ENCODE measurements at regions not wholly inside any gene's neighbourhood (a gene's known extent, or its start where the extent isn't known, plus 50 kb on each side); places are given as distances from the start of the nearest gene placed in this dataset.

DNA sequence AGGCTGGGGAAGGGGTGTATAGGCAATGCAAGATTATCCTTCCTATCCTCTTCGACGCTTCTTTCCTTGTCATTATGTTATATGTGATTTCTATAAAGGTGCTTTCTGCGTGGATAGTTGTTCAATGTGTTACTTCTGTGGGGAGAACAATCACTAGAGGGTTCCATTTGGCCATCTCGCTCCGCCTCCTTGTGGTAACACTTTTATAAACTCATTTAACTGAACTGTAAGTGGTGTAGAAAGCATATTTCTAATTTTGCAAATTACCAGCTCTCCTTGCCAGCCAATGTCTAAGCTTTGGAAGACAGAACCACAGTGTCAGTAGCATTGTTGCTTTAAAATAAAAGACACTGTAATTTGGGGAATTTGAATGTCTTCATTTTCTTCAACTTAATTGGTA, 1093.7 kb upstream of the MIR17HG start:
- Histone ChIP-seq H3K4me3 (no peak overlapping the region), H2AFZ (ENCODE audit: low read depth, low read length) (no peak overlapping the region), H4K20me1 (replicated peaks; ENCODE audit: control insufficient read depth, insufficient read depth, low read length) (no peaks in the 10 kb centered on the region), H3K27me3 (ENCODE audit: control insufficient read depth in 2 of 2, insufficient read depth in 2 of 2, low read length in 2 of 2) (no peaks in the 10 kb centered on the region), H3K36me3 (ENCODE audit: control insufficient read depth, insufficient read depth, low read length) (no peaks in the 10 kb centered on the region), H3K9me3 (replicated peaks; ENCODE audit: control insufficient read depth, insufficient read depth, low read depth, low read length) (peaks cover 2% of the 10 kb centered on the region; the same call in 1 of the 2 replicates), H3K9ac (ENCODE audit: insufficient read depth in 1 of 2, low read depth in 2 of 2, low read length in 2 of 2) (no peak overlapping the region), H3K27ac (ENCODE audit: extremely low read depth, low read depth, low read length) (no peak overlapping the region), H3K4me2 (ENCODE audit: insufficient read depth, low read length) (no peak overlapping the region), H3K9me1 (ENCODE audit: control insufficient read depth, insufficient read depth, low read length) (no peaks in the 10 kb centered on the region), H3K4me1 (replicated peaks in 1 of 2; ENCODE audit: control insufficient read depth in 2 of 2, insufficient read depth in 2 of 2, low read length in 2 of 2) (no peaks in the 10 kb centered on the region), H3K79me2 (ENCODE audit: control insufficient read depth, insufficient read depth, low read length) (no peaks in the 10 kb centered on the region)
- DNase-seq (ENCODE audit: extremely low read depth in 1 of 4, low spot score in 3 of 4) (no peak), ATAC-seq (no peak), FAIRE-seq (no peak)
- intact Hi-C loops (cut with micrococcal nuclease), result no loop called here
- 0% methylated on average over 5 of the region's 5 CpGs for WGBS (ENCODE audit: insufficient coverage, low coverage, missing lambda C conversion rate)
- ChIA-PET CTCF (ENCODE audit: low intra/inter-chr PET ratio) (no interaction called here), POLR2A (no interaction called here)
- no TSS peak for BruUV-seq (replicated peaks)
- in situ Hi-C loops (cut with MboI), result no loop called here
- TF ChIP-seq RBM34 (IDR thresholded peaks at IDR 0.05; ENCODE audit: borderline replicate concordance, insufficient read depth, low read length) (no peak), ZBTB17 (CRISPR knock-in tag; IDR thresholded peaks at IDR 0.05) (no peak)
- TF ChIP-seq, protein P1, sequence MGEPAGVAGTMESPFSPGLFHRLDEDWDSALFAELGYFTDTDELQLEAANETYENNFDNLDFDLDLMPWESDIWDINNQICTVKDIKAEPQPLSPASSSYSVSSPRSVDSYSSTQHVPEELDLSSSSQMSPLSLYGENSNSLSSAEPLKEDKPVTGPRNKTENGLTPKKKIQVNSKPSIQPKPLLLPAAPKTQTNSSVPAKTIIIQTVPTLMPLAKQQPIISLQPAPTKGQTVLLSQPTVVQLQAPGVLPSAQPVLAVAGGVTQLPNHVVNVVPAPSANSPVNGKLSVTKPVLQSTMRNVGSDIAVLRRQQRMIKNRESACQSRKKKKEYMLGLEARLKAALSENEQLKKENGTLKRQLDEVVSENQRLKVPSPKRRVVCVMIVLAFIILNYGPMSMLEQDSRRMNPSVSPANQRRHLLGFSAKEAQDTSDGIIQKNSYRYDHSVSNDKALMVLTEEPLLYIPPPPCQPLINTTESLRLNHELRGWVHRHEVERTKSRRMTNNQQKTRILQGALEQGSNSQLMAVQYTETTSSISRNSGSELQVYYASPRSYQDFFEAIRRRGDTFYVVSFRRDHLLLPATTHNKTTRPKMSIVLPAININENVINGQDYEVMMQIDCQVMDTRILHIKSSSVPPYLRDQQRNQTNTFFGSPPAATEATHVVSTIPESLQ (CRISPR knock-in tag; IDR thresholded peaks at IDR 0.05), result no peak
- TF ChIP-seq, protein P2, sequence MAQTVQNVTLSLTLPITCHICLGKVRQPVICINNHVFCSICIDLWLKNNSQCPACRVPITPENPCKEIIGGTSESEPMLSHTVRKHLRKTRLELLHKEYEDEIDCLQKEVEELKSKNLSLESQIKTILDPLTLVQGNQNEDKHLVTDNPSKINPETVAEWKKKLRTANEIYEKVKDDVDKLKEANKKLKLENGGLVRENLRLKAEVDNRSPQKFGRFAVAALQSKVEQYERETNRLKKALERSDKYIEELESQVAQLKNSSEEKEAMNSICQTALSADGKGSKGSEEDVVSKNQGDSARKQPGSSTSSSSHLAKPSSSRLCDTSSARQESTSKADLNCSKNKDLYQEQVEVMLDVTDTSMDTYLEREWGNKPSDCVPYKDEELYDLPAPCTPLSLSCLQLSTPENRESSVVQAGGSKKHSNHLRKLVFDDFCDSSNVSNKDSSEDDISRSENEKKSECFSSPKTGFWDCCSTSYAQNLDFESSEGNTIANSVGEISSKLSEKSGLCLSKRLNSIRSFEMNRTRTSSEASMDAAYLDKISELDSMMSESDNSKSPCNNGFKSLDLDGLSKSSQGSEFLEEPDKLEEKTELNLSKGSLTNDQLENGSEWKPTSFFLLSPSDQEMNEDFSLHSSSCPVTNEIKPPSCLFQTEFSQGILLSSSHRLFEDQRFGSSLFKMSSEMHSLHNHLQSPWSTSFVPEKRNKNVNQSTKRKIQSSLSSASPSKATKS (CRISPR knock-in tag; IDR thresholded peaks at IDR 0.05), result 0 out of 2 replicates have a peak, but pooled peaks have one; percentile 52

All from K562 (cell line).